ENCODE measurements at regions not wholly inside any gene's neighbourhood (a gene's known extent, or its start where the extent isn't known, plus 50 kb on each side); places are given as distances from the start of the nearest gene placed in this dataset.

GRCh38 chrX:125826774-125827451 lies 339.2 kb downstream of the DCAF12L2 start:
- TF ChIP-seq CTCF (IDR thresholded peaks at IDR 0.05; ENCODE audit: extremely low read depth, insufficient read depth, missing control alignments): no peak
- in situ Hi-C loops (cut with MboI; ENCODE audit: low pct_unique_long_range_greater_than_20kb, low sequenced_read_pairs, unreplicated experiment): no loop called here
- DNase-seq (ENCODE audit: low spot score): no peak

DNA sequence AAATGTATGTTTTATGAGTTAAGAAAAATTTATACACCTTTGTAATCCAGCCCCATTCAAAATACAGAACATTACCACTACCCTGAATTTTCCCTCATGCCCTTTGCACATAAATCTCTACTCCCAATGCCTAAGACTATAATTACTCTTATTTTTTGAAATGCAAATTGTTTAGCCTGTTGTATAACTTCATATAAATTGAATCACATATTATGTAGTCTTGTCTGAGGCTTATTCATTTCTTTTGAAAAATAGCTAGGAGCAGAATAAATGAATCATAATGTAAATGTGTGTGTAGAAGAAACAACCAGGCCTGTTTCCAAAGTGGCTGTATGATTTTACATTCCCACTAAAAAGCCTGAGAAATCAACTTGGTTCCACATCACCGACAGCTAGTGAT lies 319.8 kb downstream of the DCAF12L2 start:
- in situ Hi-C loops (cut with MboI; ENCODE audit: low pct_unique_long_range_greater_than_20kb, low sequenced_read_pairs, unreplicated experiment): no loop called here
- no peak for TF ChIP-seq CTCF (IDR thresholded peaks at IDR 0.05; ENCODE audit: extremely low read depth, insufficient read depth, missing control alignments)
- DNase-seq (ENCODE audit: low spot score): no peak

- TF ChIP-seq CTCF (IDR thresholded peaks at IDR 0.05; ENCODE audit: extremely low read depth, insufficient read depth, missing control alignments): no peak
- in situ Hi-C loops (cut with MboI; ENCODE audit: low pct_unique_long_range_greater_than_20kb, low sequenced_read_pairs, unreplicated experiment): no loop called here
- DNase-seq (ENCODE audit: low spot score): no peak
Measured at GRCh38 chrX:125850693-125851092, 315.4 kb downstream of the DCAF12L2 start.

DNA sequence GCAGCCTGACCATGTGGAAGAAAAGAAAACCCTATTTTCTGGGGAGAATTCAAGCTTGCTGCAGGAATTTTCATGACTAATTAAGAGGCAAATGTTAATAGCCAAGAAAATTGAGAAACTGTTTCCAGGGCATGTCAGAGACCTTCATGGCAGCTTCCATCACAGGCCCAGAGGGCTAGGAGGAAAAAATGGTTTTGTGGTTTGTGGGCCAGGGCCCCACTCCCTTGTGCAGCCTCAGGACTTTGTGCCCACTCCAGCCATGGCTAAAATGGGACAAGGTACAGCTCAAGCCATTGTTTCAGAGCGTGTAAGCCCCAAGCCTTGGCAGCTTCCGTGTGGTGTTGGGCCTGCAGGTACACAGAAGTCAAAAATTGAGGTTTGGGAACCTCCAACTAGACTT lies 282.9 kb downstream of the DCAF12L2 start:
- no peak for TF ChIP-seq CTCF (IDR thresholded peaks at IDR 0.05; ENCODE audit: extremely low read depth, insufficient read depth, missing control alignments)
- DNase-seq (ENCODE audit: low spot score): no peak
- in situ Hi-C loops (cut with MboI; ENCODE audit: low pct_unique_long_range_greater_than_20kb, low sequenced_read_pairs, unreplicated experiment): no loop called here

DNA sequence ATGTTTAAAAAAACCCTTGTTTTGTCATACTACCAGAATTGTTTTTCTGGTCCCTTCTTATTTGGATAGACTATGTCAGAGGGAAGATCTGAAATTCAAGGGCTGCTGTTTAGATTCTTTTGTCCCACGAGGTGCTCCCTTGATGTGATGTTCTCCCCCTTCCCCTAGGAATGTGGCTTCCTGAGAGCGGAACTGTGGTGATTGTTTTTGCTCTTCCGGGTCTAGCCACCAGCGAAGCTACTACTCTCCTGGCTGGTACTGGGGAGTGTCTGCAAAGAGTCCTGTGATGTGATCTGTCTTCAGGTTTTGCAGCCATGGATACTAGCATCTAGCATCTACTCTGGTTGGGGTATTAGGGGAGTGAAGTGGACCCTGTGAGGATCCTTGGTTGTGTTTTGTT lies 271.1 kb downstream of the DCAF12L2 start:
- DNase-seq (ENCODE audit: low spot score): no peak
- TF ChIP-seq CTCF (IDR thresholded peaks at IDR 0.05; ENCODE audit: extremely low read depth, insufficient read depth, missing control alignments): no peak
- in situ Hi-C loops (cut with MboI; ENCODE audit: low pct_unique_long_range_greater_than_20kb, low sequenced_read_pairs, unreplicated experiment): no loop called here

DNA sequence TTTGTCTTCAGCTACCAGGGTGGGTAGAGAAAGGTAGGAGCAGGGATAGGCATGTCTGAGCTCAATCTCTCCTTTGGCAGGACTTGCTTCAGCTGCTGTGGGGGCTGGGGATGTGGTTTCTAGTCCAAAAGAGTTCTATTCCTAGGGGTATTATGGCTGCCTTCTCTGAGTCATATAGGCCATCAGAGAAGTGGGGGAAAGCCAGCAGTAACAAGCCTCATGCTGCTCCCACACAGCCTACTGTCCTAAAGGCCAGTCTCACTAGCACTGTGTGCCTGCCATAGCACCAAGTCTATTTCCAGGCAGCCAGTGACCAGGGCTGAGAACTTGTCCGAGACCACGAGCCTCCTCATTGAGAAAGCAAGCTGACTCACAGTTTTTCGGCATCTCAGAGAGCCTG lies 270.6 kb downstream of the DCAF12L2 start:
- in situ Hi-C loops (cut with MboI; ENCODE audit: low pct_unique_long_range_greater_than_20kb, low sequenced_read_pairs, unreplicated experiment): no loop called here
- no peak for TF ChIP-seq CTCF (IDR thresholded peaks at IDR 0.05; ENCODE audit: extremely low read depth, insufficient read depth, missing control alignments)
- no peak for DNase-seq (ENCODE audit: low spot score)

Data from GM13977 (cell line).